Activated CD4-positive, alpha-beta T cell treated with anti-CD3 and anti-CD28 coated beads, Interleukin-2, amount 50 U/mL, for 24 hours (primary cell): ENCODE measurements at regions not wholly inside any gene's neighbourhood (a gene's known extent, or its start where the extent isn't known, plus 50 kb on each side); places are given as distances from the start of the nearest gene placed in this dataset.
"Not testable (repeated sequence)": the region's sequence is repeated elsewhere in the genome, so short reads cannot be mapped to it uniquely, and the experiment has no call there.

ENCODE experiments used
- DNase-seq, 2 donors: peaks; one replicate each; pipeline ENCODE4 v3.0.0-alpha.2; 2020; ENCODE audit warnings: low read depth in 1 of 2, low spot score in 1 of 2

DNA sequence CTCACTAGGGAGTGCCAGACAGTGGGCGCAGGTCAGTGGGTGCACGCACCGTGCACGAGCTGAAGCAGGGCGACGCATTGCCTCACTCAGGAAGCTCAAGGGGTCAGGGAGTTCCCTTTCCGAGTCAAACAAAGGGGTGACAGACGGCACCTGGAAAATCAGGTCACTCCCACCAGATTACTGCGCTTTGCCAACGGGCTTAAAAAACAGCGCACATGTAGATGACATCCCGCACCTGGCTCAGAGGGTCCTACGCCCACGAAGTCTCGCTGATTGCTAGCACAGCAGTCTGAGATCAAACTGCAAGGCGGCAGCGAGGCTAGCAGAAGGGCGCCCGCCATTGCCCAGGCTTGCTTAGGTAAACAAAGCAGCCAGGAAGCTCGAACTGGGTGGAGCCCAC lies 428.5 kb upstream of the SLC39A10 start:
- DNase-seq, result not testable (repeated sequence)

DNA sequence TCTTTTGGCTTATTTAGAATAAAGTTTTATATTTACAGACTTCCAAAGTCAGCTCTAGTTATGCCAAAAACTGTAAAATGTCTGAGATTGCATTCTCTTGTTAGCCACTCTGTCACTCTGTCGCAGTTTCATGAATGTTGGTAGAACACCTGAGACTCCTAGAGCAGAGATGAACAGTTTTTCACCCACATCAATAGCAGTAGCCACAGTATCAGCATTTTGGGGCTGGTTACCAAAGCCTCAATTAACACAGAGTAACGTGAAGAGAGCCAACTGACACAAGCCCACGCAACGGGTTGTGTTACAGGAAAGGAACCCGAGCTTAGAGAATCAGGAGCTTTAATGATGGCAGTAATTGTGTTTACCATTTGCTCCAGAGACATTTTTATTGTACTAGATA lies 443.0 kb upstream of the SLC39A10 start:
- no peak for DNase-seq

DNA sequence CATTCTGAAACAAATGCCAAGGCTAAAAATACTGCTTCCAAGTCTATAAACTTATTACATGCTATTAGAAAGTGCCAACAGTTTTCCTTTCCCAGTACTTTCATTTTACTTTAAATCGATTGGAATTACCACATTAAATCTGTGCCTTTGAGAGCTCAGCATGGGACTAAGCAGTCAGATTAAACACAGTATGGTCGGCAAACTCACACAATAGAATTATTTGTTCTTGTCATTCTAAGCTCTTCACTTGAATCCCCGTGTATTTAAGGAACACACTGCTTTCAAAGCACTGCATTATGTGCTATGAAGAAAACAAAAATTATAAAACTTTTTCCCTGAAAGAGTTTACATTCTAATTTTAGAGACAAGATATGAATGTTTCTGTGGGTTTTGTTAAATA lies 444.4 kb upstream of the SLC39A10 start:
- no peak for DNase-seq

DNA sequence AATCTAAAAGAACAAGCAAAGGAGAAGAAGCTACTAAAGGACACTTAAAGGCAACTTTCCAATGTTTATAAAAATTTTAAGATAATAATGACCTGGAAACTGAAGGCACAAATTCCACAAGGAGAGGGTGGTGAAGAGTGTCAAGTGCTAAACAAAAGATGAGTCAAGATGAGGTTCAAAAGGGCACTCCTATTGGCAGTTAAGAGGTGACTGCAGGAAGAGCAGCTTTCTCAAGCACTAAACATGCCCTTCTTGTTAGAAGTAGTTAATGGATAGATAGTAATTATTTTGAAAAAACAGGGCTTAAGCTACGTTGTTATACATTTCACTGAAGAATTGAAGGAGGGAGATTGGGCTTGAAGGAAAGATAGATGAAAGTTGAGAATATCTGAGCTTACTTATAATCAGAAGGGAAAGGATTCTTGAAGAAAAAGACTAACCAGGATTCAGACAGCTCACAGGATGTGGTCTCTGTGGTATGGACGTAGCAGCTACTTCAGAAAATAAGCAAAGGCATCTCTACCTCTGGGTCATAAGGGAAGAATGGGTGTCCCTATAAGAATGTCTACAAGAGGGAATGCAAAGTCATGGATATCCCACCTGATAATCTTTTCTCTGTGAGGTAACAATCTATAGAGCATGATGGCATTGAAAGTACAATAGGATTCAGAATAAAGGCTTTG lies 454.7 kb upstream of the SLC39A10 start:
- DNase-seq, result no peak

DNA sequence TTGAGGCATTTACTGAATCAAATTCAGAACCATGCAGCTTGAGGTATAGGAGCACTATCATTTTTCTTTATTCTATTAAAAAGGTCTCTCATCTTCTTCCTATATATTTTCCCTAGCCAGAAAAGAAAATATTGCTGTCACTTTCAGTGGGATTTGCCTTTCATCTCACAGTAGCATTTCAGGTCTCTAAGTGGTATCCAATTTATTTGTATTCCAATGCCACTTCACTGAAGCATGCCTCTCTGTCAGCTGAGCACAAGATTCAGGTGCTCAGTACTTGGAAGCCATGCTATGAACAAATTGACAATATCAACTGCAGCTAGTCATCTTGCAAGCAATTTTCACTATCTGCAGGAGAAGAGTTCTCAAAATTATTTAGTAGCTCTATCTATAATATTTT lies 457.2 kb upstream of the SLC39A10 start:
- DNase-seq, result no peak

DNA sequence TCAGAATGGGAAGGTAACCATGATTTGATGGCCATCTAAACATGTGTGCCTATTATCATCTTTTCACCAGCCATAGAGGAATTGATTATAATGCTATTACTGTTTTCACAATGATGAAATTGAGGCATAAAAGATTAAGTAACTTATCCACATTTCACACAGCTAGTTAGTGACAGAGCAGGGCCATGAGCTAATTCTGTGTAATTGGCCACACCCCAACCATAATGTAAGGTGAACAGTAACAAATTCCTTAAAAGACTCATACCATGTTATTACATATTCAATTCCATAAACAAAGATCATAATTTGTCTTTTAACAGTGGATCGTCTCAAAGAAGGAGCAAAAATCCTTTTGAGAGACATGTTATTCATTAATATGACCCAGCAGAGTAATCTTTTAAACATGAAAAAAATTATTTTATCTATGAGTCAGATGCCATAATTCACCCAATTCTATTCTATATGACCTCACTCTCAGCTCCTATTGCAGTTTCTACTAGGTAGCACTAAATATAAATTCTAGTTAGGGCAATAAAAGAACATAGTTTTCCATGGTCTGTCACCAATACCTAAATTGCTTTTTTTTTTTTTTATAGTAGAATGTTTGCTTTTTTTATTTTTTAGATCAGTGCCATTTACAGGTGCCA lies 475.8 kb upstream of the SLC39A10 start:
- no peak for DNase-seq

DNA sequence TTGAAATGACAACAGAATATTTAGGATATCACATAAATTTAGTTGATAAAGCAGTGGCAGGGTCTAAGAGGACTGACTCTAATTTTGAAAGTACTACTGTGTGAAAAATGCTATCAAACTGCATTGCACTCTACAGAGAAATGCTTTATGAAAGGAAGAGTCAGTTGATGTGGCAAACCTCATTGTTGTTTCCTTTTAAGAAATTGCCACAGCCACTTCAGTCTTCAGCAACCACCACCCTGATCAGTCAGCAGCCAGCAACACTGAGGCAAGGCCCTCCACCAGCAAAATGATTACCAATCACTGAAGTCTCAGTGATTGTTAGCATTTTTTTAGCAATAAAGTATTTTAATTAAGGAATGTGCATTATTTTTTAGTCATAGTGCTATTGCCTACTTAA lies 488.7 kb upstream of the SLC39A10 start:
- no peak for DNase-seq

DNA sequence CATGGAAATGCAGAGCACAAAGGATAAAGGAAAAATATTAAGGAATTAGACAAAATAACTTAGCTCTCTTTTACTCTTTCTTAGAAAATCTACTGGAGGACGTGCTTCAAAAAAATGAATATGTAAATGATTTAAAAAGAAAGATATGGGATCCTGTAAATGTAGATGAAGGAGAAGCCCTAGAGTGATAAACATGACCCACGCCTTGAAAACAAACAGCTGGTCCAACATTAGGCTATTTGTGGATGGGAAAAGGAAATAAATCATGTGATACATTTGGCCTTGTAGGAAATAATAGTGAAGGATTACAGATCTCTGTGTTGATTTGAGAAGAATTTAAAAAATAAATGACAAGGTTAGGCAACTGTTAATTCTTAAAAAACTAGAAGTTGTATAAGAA lies 492.1 kb upstream of the SLC39A10 start:
- DNase-seq, result no peak

DNA sequence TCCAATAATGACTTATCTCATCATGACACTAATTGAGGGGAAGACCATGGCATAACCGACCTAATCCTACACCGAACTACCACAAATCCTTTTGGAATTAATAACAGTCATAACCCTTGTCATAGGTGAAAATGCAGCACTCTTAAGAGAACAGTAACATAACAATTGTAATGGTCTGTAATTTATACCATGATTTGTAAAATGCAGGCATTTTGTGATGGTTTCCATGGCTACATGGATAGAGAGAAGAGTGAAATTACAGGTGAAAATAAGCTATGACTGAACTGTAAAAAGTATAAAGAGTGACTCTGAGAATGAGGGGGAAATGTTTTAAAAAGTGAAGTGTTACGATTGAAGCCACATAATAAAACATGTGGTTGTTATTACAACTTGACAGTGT lies 494.1 kb upstream of the SLC39A10 start:
- no peak for DNase-seq

DNA sequence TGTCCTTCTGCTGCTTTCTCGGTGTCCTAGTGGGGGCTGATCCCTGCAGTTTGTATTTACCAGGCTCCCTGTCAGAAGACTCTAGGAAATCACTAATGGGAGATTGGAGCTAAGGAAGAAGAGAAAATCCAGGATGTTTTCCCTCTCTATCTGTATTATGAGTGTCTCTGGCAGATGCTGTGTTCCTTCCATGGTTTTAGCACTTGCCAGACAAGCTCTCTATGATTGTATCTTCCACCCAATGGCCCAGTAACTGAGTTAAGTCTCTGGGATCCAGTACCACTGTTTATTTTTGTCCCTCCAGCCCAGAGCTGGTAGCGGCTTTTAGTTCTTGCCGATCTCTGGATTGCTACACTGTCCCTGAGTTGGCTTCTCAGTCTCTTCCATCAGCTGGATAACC lies 494.8 kb upstream of the SLC39A10 start:
- no peak for DNase-seq

DNA sequence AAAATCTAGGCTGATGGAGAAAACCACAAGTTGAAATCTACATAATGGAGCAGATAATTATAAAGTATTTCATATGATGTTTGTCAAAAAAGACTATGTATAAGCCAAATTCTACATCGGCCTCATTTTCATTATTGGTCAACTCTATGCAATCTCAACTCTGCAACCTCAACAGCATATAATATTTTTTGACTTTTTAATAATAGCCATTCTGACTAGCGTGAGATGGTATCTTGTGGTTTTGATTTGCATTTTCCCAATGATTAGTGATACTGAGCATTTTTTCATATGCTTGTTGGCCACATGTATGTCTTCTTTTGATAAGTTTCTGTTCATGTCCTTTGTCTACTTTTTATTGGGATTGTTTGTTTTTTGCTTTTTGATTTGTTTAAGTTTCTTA lies 496.1 kb upstream of the SLC39A10 start:
- DNase-seq, result no peak

DNA sequence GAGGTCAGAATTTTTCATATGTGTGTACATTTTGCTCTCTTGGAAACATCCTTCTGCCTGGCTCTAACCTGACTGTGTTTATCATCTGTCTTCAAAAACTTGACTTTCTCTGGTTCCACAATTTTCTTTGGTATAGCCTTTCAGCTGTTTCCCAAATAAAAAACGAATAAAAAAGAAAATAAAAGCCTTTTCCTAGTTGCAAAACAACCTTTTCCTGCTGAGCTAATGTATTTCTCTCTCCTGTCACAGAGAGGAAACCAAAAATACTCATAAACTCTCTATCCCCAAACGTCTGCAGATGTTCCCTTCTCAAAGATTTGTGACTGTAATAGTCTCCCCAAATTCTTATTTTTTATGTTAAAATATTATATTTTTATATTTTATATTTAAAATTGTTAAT lies 505.3 kb upstream of the SLC39A10 start:
- DNase-seq, result no peak

DNA sequence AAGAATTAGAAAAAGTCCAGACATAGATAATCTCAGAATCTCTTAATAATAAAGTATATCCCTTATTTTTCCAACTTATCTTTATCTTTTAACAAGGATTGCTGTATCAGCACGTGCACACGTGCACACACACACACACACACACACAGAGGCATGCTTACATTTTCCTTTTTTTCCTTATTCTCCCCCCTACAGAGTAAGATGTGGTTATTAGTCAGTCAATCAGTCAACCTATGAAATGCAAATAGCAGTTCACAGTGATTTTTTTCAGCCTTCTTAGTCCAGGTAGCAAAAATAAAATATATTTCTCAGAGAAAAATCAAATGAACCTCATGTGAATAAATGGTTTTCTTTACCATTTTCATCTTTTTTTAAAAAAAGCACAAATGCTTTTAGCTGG lies 506.2 kb upstream of the SLC39A10 start:
- no peak for DNase-seq

DNA sequence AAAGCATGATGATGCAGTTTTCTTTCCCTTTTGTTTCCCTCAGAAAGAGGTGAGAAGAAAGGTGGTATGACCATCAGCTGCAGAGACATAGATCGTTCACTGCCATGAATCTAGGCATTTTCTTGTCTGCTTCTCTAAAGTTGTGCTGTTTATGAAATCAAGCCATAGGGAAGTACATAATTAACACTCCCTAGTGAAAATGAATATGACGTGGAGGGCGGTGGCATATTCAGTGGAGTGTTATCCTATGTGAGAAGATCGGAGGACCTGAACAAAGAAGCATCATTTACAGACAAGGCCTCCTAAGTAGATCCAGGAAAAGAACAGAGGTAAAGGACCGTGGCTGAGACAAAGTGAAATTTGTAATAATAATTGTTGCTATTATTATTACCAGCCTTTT lies 509.0 kb upstream of the SLC39A10 start:
- DNase-seq, result no peak

DNA sequence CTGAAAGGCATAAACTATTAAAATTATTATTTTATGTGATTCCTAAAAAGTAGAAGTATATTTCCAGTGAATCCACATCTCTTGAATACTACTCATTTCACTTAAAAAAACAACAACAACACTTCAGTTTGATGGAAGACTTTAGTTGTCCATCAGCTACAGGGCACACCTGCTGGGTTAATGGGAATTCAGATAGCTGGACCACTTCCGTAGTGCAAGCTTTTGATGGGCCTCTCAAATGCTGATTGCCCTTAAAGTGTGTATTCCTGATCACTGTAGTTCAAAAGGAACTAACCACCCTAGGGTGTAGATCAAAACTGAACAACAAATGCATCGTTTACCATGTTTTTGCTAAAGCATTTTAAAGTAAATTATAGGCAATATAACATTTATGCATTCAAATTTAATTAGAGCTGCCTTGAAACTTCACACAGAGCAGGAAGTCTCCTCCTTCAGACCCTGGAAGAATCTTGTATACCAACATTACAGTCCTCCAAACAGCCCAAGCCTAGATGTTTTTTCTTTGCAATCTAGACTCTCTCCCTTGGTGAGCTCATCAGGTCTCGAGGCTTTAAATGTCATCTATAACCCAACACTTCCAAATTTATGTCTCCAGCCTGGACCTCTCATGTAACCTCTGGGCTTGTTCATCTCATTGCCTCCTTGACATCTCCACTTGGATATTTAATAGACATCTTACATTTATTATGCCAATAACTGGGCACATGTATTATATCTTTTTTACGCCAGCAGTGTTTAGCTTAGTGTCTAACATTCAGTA lies 510.1 kb upstream of the SLC39A10 start:
- DNase-seq, result no peak

DNA sequence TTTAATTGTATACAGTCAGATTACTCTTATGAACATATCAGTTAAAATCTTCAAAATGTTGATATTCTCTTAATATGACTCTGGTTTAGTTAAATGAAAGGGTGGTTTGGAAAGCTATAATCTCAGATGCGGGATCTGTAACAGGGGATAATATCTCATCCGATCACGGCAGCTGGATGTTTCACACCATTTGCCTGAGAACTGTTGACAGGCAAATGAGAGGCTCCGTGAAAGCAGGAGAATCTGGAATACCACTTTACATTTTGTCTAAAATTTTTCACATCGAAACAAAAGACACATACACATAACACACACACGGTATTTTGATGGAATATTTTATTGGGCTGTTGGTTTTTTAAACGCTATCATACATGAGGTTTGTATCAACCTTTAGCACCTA lies 518.6 kb upstream of the SLC39A10 start:
- DNase-seq, result no peak

DNA sequence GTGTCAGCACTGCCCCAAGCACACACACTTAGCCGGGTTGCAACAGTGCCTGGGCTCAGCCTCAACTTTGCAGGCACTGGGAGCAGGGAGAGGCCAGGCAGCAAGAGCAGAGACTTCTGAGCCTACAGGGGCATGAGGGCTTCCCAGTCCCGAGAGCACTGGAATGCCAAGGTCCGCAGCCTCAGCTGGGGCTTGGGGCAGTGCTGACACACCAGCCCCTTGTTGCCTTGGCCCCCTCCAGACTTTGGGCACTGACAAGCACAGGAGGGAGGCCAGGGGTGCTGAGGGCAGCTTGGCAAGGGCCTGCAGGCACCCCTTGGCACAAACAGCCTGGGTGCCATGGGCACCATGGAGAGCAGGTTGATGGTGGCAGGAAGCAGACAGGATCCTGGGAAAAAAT lies 531.1 kb upstream of the SLC39A10 start:
- not testable (repeated sequence) for DNase-seq

DNA sequence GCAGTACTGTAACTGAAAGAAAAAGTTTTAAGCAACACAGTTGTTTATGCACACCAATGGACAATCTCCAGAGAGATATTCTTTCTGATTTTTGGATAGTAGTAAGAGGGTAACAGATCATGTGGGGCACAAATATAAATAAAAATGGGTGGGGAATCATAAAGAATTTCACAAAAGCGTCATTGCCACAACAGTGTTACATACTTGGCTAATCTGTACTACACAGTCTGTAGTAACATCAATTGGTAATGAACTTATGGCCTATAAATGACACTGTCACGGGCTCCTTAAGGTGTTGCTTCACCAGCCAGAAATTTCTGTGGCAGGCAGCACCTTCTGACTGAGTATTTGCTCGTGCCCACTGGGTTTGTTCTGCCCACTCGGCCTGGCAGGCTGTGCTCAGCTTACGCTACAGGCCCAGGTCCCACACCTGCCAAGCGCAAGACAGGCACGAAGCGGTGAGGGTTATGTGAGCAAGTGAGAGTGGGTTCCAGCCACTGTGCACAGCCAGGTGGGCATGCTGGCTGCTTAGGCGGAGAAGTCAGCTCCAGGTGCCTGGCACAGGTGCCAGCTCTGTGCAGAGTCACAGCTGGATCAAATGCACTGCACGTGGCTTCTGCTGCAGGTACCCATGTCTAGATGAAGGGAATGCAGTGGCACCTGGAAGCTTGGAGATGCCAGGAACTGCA lies 532.5 kb upstream of the SLC39A10 start:
- DNase-seq, result no peak

DNA sequence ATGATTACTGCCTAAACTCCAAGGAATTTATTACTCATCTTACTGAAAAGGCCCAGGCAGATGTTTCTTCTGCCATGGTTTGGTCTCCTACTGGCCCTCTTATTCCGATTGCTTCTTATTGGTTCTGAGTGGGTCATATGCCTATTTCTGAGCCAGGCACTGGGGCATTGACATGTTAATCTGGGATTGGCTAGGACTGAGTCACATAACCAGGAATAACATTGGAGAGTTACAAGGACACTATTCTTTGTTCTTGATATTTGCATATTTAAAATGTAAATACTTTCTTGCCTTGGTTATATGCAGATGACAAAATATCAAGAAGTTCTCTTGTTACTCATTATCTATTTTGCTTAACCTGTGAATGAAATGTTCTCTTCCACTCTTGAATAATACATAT lies 534.4 kb upstream of the SLC39A10 start:
- DNase-seq, result no peak

DNA sequence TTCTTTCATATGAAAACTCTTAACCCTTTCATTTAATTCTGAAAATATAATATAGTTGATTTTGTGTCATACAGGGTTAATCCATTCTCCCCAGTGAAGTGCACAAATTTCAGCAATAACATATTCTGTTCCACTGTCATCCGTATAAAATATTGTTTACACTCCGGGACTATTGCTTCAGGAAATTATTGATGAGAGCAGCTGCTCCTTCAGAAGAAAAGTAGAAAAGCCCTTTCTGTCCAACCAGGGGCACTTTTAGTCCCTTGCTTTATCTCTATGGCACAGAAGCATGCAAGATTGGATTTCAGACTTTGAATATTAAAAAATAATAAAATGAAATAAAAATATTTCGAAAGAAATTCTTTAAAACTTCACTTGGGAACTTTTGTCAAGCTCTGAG lies 535.7 kb upstream of the SLC39A10 start:
- DNase-seq, result no peak

DNA sequence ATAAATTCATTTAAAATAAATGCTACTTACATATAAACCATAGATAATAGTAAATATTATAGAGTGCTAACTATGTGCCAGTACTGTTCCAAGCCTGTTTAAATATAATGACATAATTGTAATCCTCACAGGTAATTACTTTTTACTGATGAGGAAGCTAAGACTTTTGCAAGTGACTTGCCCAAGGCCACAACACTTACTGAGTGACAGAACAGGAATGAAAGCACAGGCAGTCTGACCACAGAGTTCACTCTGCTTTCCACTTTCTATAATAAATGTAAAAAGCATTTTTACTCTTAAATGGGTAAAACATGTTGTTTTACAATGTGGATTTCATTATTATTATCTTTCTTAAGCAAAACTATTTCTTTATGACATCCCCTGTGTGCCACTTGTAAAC lies 537.8 kb upstream of the SLC39A10 start:
- no peak for DNase-seq

DNA sequence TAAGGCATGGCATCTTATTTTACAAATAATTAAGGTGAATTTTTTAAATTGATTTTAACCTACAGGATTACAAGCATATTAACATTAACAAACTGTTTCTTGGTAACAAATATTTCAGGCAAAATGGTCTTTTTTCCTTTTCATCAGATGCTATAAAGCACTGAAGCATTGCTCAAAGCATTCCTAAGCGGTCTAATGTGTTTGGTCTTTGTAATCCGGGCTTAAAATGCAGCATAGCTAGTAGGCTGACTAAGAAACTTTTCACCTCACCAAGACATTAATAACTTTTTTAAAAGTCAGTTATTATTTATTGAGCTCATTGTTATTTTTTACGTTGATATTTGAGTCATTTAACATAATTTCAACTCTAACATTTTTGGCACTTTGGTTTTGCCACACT lies 538.8 kb upstream of the SLC39A10 start:
- DNase-seq, result no peak
